Fibroblast of upper back skin (primary cell): ENCODE measurements at regions not wholly inside any gene's neighbourhood (a gene's known extent, or its start where the extent isn't known, plus 50 kb on each side); places are given as distances from the start of the nearest gene placed in this dataset.
"Not testable (repeated sequence)": the region's sequence is repeated elsewhere in the genome, so short reads cannot be mapped to it uniquely, and the experiment has no call there.

Source experiments
- DNase-seq: peaks from one replicate; pipeline ENCODE4 v3.0.0-alpha.2; 2013

DNA sequence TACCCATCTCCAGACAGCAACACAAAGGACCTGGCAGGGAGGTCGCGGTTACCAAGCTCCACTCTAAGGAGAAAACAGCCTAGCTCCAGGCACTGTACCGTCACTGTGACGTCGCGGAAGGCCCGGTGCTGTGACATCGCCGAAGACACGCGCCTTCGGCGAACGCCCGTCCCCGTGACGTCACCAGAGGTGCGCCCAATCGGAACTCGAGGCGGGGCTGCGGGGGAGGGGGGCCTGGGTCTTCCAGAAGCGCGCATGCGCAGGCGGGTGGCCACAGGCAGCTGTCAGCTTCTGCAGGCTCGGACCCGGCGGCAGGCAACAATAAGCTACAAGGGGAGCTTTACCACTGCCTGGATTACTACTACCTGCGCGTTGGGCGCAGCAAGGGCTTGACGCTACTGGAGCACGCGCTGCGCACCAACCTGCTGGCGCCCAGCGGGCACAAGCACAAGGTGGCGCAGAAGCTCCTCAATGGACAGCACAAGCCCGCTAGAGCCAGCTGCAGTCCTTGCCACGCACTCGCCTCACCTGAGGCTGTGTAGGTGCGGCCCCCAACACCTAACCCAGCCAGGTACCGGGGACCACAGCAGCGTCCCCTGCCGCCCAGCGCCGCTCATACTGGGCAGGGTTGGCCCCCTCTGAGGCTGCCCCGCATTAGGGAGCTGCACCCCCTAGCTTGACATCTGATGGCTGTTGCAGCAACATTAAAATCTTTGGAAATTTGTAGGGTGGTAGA is 208.4 kb downstream of the TPST1 start:
- peak; percentile 84 for DNase-seq

GRCh38 chr7:66415659-66416265 is 210.6 kb downstream of the TPST1 start:
- peak; percentile 13 for DNase-seq

DNA sequence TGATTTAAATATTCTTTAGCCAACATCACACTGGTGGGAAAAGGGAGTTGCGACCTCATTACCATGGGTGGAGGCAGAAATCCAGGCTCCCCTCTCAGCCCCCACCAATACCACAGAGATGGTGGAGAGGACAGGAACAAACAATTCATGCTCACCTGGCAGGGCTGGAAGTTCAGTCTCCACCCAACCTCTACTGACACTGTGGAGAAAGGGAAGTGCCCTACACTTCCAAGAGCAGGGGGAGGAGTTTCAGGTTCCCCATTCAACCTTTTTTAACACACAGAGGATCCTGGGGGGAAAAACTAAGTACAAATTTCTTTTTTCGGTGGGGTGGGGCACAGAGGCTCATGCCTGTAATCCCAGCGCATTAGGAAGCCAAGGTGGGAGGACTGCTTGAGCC is 210.1 kb upstream of the KCTD7 start:
- DNase-seq: no peak

DNA sequence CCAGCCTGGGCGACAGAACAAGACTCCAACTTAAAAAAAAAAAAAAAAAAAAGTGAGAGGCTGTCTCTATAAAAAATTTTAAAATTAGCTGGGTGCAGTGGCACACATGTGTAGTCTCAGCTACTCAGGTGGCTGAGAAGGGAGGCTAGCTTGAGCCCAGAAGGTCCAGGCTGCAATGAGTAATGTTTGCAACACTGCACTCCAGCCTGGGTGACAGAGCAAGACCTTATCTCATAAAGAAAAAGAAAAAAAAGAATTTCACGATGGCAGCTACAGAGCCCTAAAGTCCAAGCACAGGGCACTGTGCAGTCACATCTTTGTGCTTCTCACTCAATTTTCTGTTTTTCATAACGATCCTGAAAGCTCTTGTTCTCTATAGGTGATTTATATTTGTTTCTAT is 209.5 kb upstream of the KCTD7 start:
- no peak for DNase-seq

GRCh38 chr7:66421830-66422475 is 206.7 kb upstream of the KCTD7 start:
- no peak for DNase-seq

DNA sequence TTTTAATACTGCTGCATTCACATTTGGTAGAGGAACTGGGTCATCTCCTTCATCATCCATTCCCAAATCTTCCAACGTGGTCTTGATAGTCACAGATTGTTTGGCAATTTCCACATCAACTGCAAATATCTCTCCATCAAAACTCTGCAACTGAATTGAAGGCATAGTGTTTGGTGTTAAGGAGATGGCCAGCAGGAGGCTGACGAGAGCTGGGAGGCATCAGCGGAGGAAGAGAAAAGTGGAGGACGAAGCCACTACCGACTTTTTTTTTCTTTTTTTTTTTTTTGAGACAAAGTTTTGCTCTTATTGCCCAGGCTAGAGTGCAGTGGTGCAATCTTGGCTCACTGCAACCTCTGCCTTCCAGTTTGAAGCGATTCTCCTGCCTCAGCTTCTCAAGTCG is 205.0 kb upstream of the KCTD7 start:
- no peak for DNase-seq

DNA sequence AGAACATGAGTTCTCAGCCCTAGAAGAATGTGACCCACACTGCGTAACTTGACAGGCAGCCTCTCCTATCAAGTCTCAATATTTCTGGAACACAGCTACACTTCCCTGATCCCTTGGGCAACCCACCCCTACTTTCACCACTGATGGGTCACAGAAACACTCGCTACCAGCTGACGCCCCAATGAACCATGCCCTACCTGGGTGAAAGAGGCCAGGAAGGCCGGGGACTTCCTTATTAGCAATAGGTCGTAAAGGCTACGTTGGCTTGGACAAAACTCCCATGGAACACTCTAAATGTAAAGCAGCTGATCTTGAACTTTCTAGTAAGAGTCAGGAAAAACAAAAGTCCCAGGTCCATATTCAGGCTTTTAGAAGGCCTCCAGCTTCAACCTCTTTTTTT is 202.3 kb upstream of the KCTD7 start:
- no peak for DNase-seq

DNA sequence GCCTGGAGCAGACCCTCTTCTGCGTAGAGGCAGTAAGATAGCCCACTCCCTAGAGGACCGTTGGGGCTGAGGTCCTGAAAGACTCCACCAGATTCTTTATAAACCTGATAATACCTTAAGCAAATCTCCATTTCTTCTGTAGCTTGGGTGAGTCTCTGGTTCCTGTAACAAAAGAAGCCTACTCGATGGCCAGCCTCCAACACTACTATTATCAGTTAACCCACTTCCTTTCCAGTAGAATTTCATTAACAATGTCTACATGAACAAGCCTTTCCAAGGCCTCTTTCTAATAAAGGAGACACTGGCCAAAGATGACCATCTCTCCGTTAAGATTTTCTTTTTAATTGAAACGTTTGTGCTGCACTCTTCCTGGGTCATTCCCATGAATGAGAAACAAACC is 201.7 kb upstream of the KCTD7 start:
- DNase-seq: no peak

- no peak for DNase-seq
Observed at GRCh38 chr7:66427956-66428355, 200.7 kb upstream of the KCTD7 start.

DNA sequence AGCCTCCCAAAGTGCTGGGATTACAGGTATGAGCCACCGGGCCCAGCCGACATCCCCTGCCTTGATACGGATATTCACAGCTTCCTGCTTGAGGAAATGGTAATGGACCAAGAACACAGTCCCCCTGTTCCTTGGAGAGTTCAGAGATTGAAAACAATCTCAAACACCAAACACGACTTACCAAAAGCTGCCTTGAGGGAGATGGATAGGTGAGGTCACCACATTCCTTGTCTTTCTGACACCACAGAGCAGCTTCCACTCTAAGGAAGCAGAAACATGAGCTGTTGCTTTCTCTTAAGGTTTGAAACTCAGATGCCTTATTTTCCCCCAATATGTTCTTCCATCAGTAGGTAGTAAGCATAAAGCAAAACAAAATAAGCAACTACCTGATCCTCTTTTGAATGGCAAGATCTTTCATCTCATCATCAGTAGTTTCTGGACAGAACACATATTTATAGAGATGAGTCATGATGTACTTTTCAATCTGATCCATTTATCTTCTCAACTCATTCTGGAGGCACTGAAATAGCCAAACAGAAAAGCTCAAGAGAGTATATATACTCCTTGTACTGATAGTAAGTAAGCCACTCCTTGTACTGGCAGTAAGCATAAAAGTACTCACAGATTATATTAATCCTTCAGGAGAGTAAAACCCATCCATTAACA is 199.1 kb upstream of the KCTD7 start:
- DNase-seq: peak; percentile 14

DNA sequence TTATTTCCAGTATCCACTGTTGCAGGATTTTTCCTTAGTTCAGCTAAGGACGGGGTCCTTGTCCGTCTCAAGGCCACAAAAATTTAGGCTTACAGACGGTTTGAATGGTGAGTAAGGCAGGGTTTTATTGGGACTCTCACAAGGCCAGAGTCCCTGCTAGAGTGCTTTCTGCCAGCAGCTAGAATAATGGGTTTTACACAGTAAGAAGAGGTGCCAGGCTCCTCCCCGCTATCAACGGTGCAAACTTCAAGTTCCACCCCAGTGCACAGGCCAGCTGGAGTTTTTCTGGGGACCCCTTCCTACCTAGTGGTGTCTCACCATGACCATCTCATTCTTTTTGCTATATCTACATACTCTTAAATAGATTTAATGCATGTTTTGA is 198.5 kb upstream of the KCTD7 start:
- peak; percentile 7 for DNase-seq

DNA sequence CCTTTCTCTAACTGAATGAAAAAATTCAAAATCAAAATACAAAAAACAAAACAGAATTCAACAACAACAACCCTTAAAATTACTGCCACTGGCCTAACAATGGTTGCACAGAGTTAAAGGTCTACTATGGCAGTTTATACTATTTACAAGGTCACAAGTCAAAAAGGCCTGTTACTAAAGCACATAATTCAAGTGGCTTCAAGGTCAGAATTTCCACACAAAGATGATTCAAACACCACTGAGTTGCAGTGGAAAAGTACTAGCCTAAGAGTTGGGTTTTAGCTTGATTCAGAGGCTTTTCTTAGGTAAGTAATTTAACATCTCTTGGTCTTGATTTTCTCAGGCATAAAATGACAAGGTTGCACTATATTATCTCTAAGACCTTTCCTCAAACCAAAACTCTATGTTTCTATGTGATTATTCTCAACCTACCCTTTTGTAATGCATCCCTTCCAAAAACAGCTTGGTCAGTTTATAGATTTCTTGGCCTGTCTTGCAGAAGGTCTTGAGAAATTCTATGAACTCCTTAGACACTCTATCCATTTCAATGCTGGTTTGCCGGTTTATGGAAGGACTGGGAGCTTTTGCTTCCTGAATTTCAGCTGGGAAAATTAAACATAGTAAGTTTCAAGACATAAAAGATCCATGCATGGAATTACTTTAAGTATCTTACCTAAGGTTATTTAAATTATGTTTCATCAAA is 189.8 kb upstream of the KCTD7 start:
- DNase-seq: not testable (repeated sequence)

DNA sequence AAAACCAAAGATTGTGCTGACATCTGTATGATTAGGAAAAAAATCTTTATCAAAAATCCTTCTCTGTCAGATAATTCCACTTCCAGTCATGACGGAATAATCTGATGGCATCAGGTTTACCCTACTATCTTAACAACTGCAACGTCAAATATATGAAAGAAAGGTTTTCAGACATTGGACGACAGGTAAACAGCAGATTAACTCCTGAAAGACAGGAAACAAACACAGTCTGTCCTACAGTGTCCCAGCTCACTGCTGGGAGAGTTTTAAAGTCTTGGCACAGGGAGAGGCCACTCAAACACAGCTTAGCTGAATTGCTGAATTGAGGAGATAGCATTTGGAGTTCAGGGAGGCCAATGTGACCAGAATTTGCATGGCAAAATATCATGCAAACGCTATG is 186.3 kb upstream of the KCTD7 start:
- DNase-seq: no peak

GRCh38 chr7:66443946-66444345 is 184.7 kb upstream of the KCTD7 start:
- DNase-seq: no peak

DNA sequence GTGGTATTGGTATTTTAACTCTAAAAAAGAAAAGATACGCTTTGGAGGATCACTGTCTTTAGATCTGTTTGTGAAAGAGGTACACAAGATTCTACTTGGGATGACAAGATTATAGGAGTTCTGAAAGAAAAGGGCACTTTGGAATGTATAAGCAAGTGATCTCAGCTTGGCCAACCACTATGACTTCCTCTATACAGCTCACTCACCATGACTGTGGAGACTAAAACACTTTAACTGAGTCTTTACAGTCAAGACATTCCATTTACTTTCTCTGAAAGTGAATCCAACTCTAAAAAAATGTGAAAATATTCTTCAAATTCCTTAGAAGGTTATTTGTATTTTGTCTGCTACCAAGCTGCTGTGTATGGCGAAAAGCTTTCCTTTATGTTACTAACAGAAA is 181.7 kb upstream of the KCTD7 start:
- not testable (repeated sequence) for DNase-seq

GRCh38 chr7:66450814-66451213 is 177.9 kb upstream of the KCTD7 start:
- not testable (repeated sequence) for DNase-seq

GRCh38 chr7:66451713-66452112 is 177.0 kb upstream of the KCTD7 start:
- DNase-seq: not testable (repeated sequence)

- DNase-seq: peak; percentile 19
Observed at GRCh38 chr7:66452165-66452564, 176.5 kb upstream of the KCTD7 start.

- no peak for DNase-seq
Observed at GRCh38 chr7:66453340-66453739, 175.3 kb upstream of the KCTD7 start.

DNA sequence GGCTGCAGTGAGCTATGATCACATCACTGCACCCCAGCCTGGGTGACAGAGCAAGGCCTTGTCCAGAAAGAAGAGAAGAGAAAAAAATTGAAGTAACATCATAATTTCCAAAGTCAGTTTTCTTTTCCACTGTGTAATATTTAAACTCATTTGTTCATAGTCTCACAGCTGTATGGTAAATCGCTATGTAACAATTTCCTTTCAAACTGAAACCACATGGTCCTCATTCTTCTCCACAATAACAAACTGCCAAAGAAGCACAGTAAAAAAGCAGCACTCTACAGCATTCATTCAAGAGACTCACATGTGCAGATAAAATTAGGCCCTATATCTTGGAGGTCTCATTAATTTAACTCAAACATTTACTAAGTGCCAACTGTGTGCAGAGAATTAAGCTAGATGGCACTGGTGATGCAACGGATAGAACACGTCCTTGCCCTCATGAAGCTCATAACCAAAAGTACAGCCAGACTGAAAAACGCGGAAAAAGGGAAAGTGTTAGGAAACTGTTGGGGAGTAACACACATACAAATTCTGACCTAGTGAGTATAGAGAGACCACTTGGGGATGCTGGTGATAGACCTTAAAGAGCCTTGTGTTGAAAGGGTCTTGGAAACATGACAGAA is 174.0 kb upstream of the KCTD7 start:
- no peak for DNase-seq

- DNase-seq: not testable (repeated sequence)
Observed at GRCh38 chr7:66455432-66455831, 173.2 kb upstream of the KCTD7 start.

DNA sequence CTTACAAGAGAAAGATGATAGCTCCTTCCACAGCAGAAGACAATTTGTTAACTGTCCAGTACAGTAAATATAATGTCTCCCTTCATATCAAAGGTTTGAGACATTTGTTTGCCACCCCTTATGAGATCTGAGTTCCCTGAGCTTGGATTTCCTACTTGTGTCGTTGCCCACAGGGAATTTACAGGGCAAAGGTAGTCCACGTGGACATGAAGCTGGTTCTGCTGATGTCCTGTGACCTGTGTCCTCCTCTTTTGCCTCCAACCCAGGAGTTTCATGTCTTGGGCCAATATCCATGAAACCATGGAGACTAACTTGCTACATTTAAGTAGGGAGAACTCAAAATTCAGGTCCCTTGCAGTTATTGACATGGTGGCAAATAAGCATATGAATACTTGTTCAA is 172.2 kb upstream of the KCTD7 start:
- not testable (repeated sequence) for DNase-seq

- DNase-seq: not testable (repeated sequence)
Observed at GRCh38 chr7:66458991-66459390, 169.7 kb upstream of the KCTD7 start.
